GM12878 (cell line): ENCODE measurements at regions not wholly inside any gene's neighbourhood (a gene's known extent, or its start where the extent isn't known, plus 50 kb on each side); places are given as distances from the start of the nearest gene placed in this dataset.

Experiments
- ATAC-seq: fragments of 200-7000 bp; cut with Tn5 transposase; 3 replicates; pipeline ENCODE4 v1.9.1; 2020; ENCODE audit warnings: mild to moderate bottlenecking, moderate library complexity
- BruUV-seq: library from RNA; stranded (reverse); fragments of 400-500 nt; replicated peaks from 2 replicates; lab custom pipeline; 2021; lab: Mats Ljungman, UMichigan
- CTCF ChIA-PET: fragments of 300-600 bp; sonication (Branson Sonifier 250); formaldehyde crosslinking; extraction: SDS; loops from one replicate; lab custom pipeline; 2021; ENCODE audit warnings: inconsistent platforms; lab: Yijun Ruan, JAX
- POLR2A ChIA-PET: fragments of 350-600 bp; formaldehyde crosslinking; extraction: SDS; loops from one replicate; lab custom pipeline; 2021; ENCODE audit warnings: inconsistent platforms; lab: Charles Lee
- RAD21 ChIA-PET: fragments of 300-600 bp; sonication (Branson Sonifier 250); formaldehyde crosslinking; loops from one replicate; lab custom pipeline; 2023; ENCODE audit warnings: antibody characterized with exemption; ENCODE audit not compliant: unreplicated experiment; lab: Charles Lee
- SMC1A ChIA-PET: fragments of 300-600 bp; sonication (Branson Sonifier 250); formaldehyde crosslinking; loops from one replicate; lab custom pipeline; 2023; ENCODE audit not compliant: unreplicated experiment, uncharacterized antibody; lab: Charles Lee
- DNase-seq: peaks from one replicate; pipeline ENCODE4 v3.0.0-alpha.2; 2011; ENCODE audit warnings: low read depth, low spot score
- FAIRE-seq: peaks from 3 replicates; lab custom pipeline; 2011; peaks lifted over from hg19 to GRCh38; lab: Jason Lieb, UNC
- H2AFZ ChIP-seq: 2 replicates; pipeline ENCODE4 v1.6.0; 2011; ENCODE audit warnings: low read depth, low read length, control low read depth; ENCODE audit not compliant: control insufficient read depth
- H3K27ac ChIP-seq: 2 replicates; pipeline ENCODE4 v1.5.1; 2011; ENCODE audit warnings: control low read depth; ENCODE audit not compliant: control insufficient read depth, insufficient read depth
- H3K27me3 ChIP-seq, 2 experiments: replicated peaks in 1 of 2; 2 replicates each; pipeline versions ENCODE4 v1.6.0 to v1.6.1; 2011; ENCODE audit warnings: low read length in 1 of 2; ENCODE audit not compliant: control insufficient read depth in 2 of 2, insufficient read depth in 2 of 2
- H3K36me3 ChIP-seq, 2 experiments: 2 replicates each; pipeline ENCODE4 v1.5.1; 2011; ENCODE audit warnings: low read length in 1 of 2; ENCODE audit not compliant: control insufficient read depth in 2 of 2, insufficient read depth in 2 of 2
- H3K4me1 ChIP-seq: 2 replicates; pipeline ENCODE4 v1.6.1; 2011; ENCODE audit warnings: mild to moderate bottlenecking, low read length, moderate library complexity, mixed read lengths; ENCODE audit not compliant: control insufficient read depth, insufficient read depth
- H3K4me2 ChIP-seq: 2 replicates; pipeline ENCODE4 v1.6.0; 2011; ENCODE audit warnings: control low read depth; ENCODE audit not compliant: control insufficient read depth, insufficient read depth
- H3K4me3 ChIP-seq: fragments of 200-600 bp; sonication (generic); 2 replicates; pipeline ENCODE4 v1.5.1; 2016
- H3K79me2 ChIP-seq: 2 replicates; pipeline ENCODE4 v1.6.0; 2011; ENCODE audit warnings: low read length; ENCODE audit not compliant: control insufficient read depth, insufficient read depth
- H3K9ac ChIP-seq: 2 replicates; pipeline ENCODE4 v1.8.0; 2011; ENCODE audit warnings: low read length, control low read depth, mixed read lengths; ENCODE audit not compliant: control insufficient read depth, insufficient read depth
- H3K9me3 ChIP-seq: replicated peaks from 3 replicates; pipeline ENCODE4 v1.5.1; 2011; ENCODE audit warnings: mild to moderate bottlenecking, low read length; ENCODE audit not compliant: control insufficient read depth, insufficient read depth
- H4K20me1 ChIP-seq: 2 replicates; pipeline ENCODE4 v1.6.0; 2011; ENCODE audit not compliant: control insufficient read depth, insufficient read depth
- ATF7 ChIP-seq: fragments of 450-650 bp; IDR thresholded peaks from 2 replicates; pipeline ENCODE4 v1.6.1; 2016; ENCODE audit warnings: low read depth, mild to moderate bottlenecking
- CHD1 ChIP-seq: IDR thresholded peaks from 2 replicates; pipeline ENCODE4 v1.6.1; 2012; ENCODE audit warnings: low read depth, low read length, improper control_type of control experiment
- CREM ChIP-seq: IDR thresholded peaks from 2 replicates; pipeline ENCODE4 v1.6.1; 2014; ENCODE audit warnings: antibody characterized with exemption, low read depth
- EGR1 ChIP-seq, 2 experiments: IDR thresholded peaks; 1 replicate in 1 of 2; 2 replicates in 1 of 2; pipeline ENCODE4 v1.6.1; 2011 to 2012; ENCODE audit warnings: low read depth in 2 of 2, low read length in 2 of 2, borderline replicate concordance in 1 of 2, mild to moderate bottlenecking in 1 of 2, moderate library complexity in 1 of 2
- FOXM1 ChIP-seq: IDR thresholded peaks from 2 replicates; pipeline ENCODE4 v1.6.1; 2012; ENCODE audit warnings: low read depth, mild to moderate bottlenecking, inconsistent platforms, low read length, moderate library complexity
- IKZF1 ChIP-seq: fragments of 450-650 bp; conservative IDR thresholded peaks from 2 replicates; pipeline ENCODE4 v1.6.1; 2017; ENCODE audit warnings: antibody characterized with exemption, mild to moderate bottlenecking
- KDM1A ChIP-seq: fragments of 200-600 bp; sonication (generic); IDR thresholded peaks from 2 replicates; pipeline ENCODE4 v1.6.1; 2016; ENCODE audit warnings: borderline replicate concordance
- NFXL1 ChIP-seq: fragments of 450-650 bp; IDR thresholded peaks from 2 replicates; pipeline ENCODE4 v1.6.1; 2017; ENCODE audit warnings: antibody characterized with exemption, mild to moderate bottlenecking, borderline replicate concordance
- NFYB ChIP-seq: IDR thresholded peaks from 2 replicates; pipeline ENCODE4 v1.6.1; 2011; ENCODE audit warnings: low read depth, mild to moderate bottlenecking, low read length, improper control_type of control experiment, moderate library complexity; ENCODE audit not compliant: insufficient read depth
- PKNOX1 ChIP-seq: fragments of 450-650 bp; IDR thresholded peaks from 2 replicates; pipeline ENCODE4 v1.6.1; 2016; ENCODE audit warnings: mild to moderate bottlenecking
- POLR2AphosphoS5 ChIP-seq: IDR thresholded peaks from 2 replicates; pipeline ENCODE4 v1.6.1; 2011; ENCODE audit warnings: mild to moderate bottlenecking, low read length, inconsistent platforms
- TBL1XR1 ChIP-seq: IDR thresholded peaks from 2 replicates; pipeline ENCODE4 v1.6.1; 2012; ENCODE audit warnings: low read depth, low read length, improper control_type of control experiment
- ZBTB33 ChIP-seq: fragments of 450-650 bp; IDR thresholded peaks from 2 replicates; pipeline ENCODE4 v1.6.1; 2017; ENCODE audit warnings: mild to moderate bottlenecking
- ZNF217 ChIP-seq: fragments of 450-650 bp; IDR thresholded peaks from 2 replicates; pipeline ENCODE4 v1.6.1; 2017; ENCODE audit warnings: antibody characterized with exemption, mild to moderate bottlenecking
- WGBS: methylation state at CpG from one replicate; pipeline ENCODE4 v1.1.6; 2016; ENCODE audit warnings: low lambda C conversion rate; ENCODE audit not compliant: insufficient replicate concordance, insufficient coverage; ENCODE audit errors: missing lambda C conversion rate; 5-methylcytosine and 5-hydroxymethylcytosine counted together
- in situ Hi-C: fragments of 300-500 bp; cut with MboI; formaldehyde crosslinking; loops from 9 replicates; pipeline ENCODE4 v1.14.3; 2018; ENCODE audit warnings: mixed read lengths
- intact Hi-C: fragments of 100-400 bp; cut with micrococcal nuclease; formaldehyde crosslinking; loops from one replicate; pipeline ENCODE4 v1.14.2; 2022; ENCODE audit not compliant: unreplicated experiment

- no peaks in the 10 kb centered on the region for H3K36me3 ChIP-seq
- DNase-seq (no peak), ATAC-seq (no peak)
- no peak overlapping the region for H3K4me3 ChIP-seq
- no peaks in the 10 kb centered on the region for H3K4me1 ChIP-seq
- POLR2A ChIA-PET: no interaction called here
- H2AFZ ChIP-seq: no peak overlapping the region
- TF ChIP-seq PKNOX1: no peak
- no peak for TF ChIP-seq CREM
- no peak for TF ChIP-seq KDM1A
- no peak for TF ChIP-seq TBL1XR1
- TF ChIP-seq EGR1 (IDR thresholded peaks at IDR 0.05; ENCODE audit: borderline replicate concordance in 1 of 2, low read depth in 2 of 2, low read length in 2 of 2): no peak
- no peak for TF ChIP-seq NFXL1
- no peak for TF ChIP-seq IKZF1
- TF ChIP-seq FOXM1: no peak
- TF ChIP-seq NFYB: no peak
- TF ChIP-seq CHD1: no peak
- TF ChIP-seq ZBTB33: no peak
- TF ChIP-seq POLR2AphosphoS5: no peak
- no peak for TF ChIP-seq ATF7
- no peak for TF ChIP-seq ZNF217
- TF ChIP-seq, all 136 proteins: peak for 0
- Histone ChIP-seq H3K9me3 (no peaks in the 10 kb centered on the region; the same call in 2 of the 3 replicates), H3K79me2 (no peaks in the 10 kb centered on the region), H4K20me1 (no peaks in the 10 kb centered on the region), H3K27ac (no peak overlapping the region), H3K27me3 (no peaks in the 10 kb centered on the region), H3K9ac (no peak overlapping the region), H3K4me2 (no peak overlapping the region)
- ChIA-PET SMC1A (no interaction called here), CTCF (no interaction called here), RAD21 (interaction anchor here (0.6 kb wide), 1 partner anchor 69 kb away, joined by 3 read pairs; no protein-coding TSS in a partner anchor)
- no peak for FAIRE-seq
- 21% methylated on average over 6 of the region's 7 CpGs for WGBS
- no TSS peak for BruUV-seq
- in situ Hi-C loops: no loop called here
- intact Hi-C loops: no loop called here
These were observed 97.2 kb upstream of the SPIN1 start for GRCh38 chr9:88291056-88291455.
